ENCODE measurements at regions not wholly inside any gene's neighbourhood (a gene's known extent, or its start where the extent isn't known, plus 50 kb on each side); places are given as distances from the start of the nearest gene placed in this dataset.

GRCh38 chr16:49910541-49911071 is 54.7 kb upstream of the ZNF423 start:
- ChIA-PET CTCF (interaction anchor here (1.5 to 3.9 kb wide), 2 partner anchors 11 kb away, joined by 4 to 20 read pairs; no protein-coding TSS in a partner anchor), POLR2A (no interaction called here)
- no peaks in the 10 kb centered on the region for H3K36me3 ChIP-seq (ENCODE audit: control insufficient read depth in 4 of 4, insufficient read depth in 4 of 4, low read length in 3 of 4)
- peaks cover 0 to 6% (median 0%) of the 10 kb centered on the region in 5 experiments for H3K9me3 ChIP-seq (ENCODE audit: control extremely low read depth in 1 of 5, control insufficient read depth in 4 of 5, insufficient read depth in 2 of 5, low read depth in 1 of 5, low read length in 4 of 5)
- no peaks in the 10 kb centered on the region for H3K4me1 ChIP-seq (ENCODE audit: control extremely low read depth in 1 of 4, control insufficient read depth in 4 of 4, insufficient read depth in 4 of 4, low read length in 3 of 4)
- DNase-seq, result no peak
- no peak overlapping the region for H3K4me3 ChIP-seq (ENCODE audit: control insufficient read depth in 1 of 7, extremely low read depth in 1 of 7, insufficient read depth in 4 of 7, low read depth in 2 of 7, low read length in 6 of 7)
- H3K27me3 ChIP-seq (replicated peaks in 2 of 5; ENCODE audit: control insufficient read depth in 4 of 5, insufficient read depth in 5 of 5, low read length in 4 of 5), result no peaks in the 10 kb centered on the region
- no peak overlapping the region for H3K27ac ChIP-seq (ENCODE audit: insufficient read depth in 1 of 2, low read depth in 1 of 2, low read length in 2 of 2, poor library complexity in 1 of 2, severe bottlenecking in 2 of 2)
- WGBS (ENCODE audit: insufficient coverage), result 97% methylated on average over 7 of the region's 14 CpGs

- POLR2A ChIA-PET, result no interaction called here
- no CpG with 5 or more reads among the region's 2 CpGs for WGBS (ENCODE audit: insufficient coverage)
- CTCF ChIA-PET, result interaction anchor here (1.5 to 3.9 kb wide), 2 partner anchors 10 to 12 kb away, joined by 4 to 20 read pairs; no protein-coding TSS in a partner anchor
Measured at GRCh38 chr16:49911430-49911829, 55.5 kb upstream of the ZNF423 start.

GRCh38 chr16:49912721-49913120 is 56.8 kb upstream of the ZNF423 start:
- Histone ChIP-seq H3K27me3 (replicated peaks in 2 of 5; ENCODE audit: control insufficient read depth in 4 of 5, insufficient read depth in 5 of 5, low read length in 4 of 5) (no peaks in the 10 kb centered on the region), H3K4me1 (ENCODE audit: control extremely low read depth in 1 of 4, control insufficient read depth in 4 of 4, insufficient read depth in 4 of 4, low read length in 3 of 4) (no peaks in the 10 kb centered on the region), H3K27ac (ENCODE audit: insufficient read depth in 1 of 2, low read depth in 1 of 2, low read length in 2 of 2, poor library complexity in 1 of 2, severe bottlenecking in 2 of 2) (no peak overlapping the region), H3K4me3 (ENCODE audit: control insufficient read depth in 1 of 7, extremely low read depth in 1 of 7, insufficient read depth in 4 of 7, low read depth in 2 of 7, low read length in 6 of 7) (no peak overlapping the region), H3K9me3 (ENCODE audit: control extremely low read depth in 1 of 5, control insufficient read depth in 4 of 5, insufficient read depth in 2 of 5, low read depth in 1 of 5, low read length in 4 of 5) (peaks cover 0 to 6% (median 0%) of the 10 kb centered on the region in 5 experiments), H3K36me3 (ENCODE audit: control insufficient read depth in 4 of 4, insufficient read depth in 4 of 4, low read length in 3 of 4) (no peaks in the 10 kb centered on the region)
- POLR2A ChIA-PET, result no interaction called here
- DNase-seq, result no peak
- CTCF ChIA-PET, result interaction anchor here (0.6 to 3.9 kb wide), 3 partner anchors 9 to 325 kb away, joined by 3 to 20 read pairs (median 3); no protein-coding TSS in a partner anchor
- WGBS (ENCODE audit: insufficient coverage), result 80% methylated on average over 1 of the region's 4 CpGs

More at GRCh38 chr16:49911430-49911829, 55.5 kb upstream of the ZNF423 start:
- Histone ChIP-seq H3K4me1 (ENCODE audit: control extremely low read depth in 1 of 4, control insufficient read depth in 4 of 4, insufficient read depth in 4 of 4, low read length in 3 of 4) (no peaks in the 10 kb centered on the region), H3K36me3 (ENCODE audit: control insufficient read depth in 4 of 4, insufficient read depth in 4 of 4, low read length in 3 of 4) (no peaks in the 10 kb centered on the region), H3K9me3 (ENCODE audit: control extremely low read depth in 1 of 5, control insufficient read depth in 4 of 5, insufficient read depth in 2 of 5, low read depth in 1 of 5, low read length in 4 of 5) (peaks cover 0 to 6% (median 0%) of the 10 kb centered on the region in 5 experiments), H3K4me3 (ENCODE audit: control insufficient read depth in 1 of 7, extremely low read depth in 1 of 7, insufficient read depth in 4 of 7, low read depth in 2 of 7, low read length in 6 of 7) (no peak overlapping the region), H3K27me3 (replicated peaks in 2 of 5; ENCODE audit: control insufficient read depth in 4 of 5, insufficient read depth in 5 of 5, low read length in 4 of 5) (no peaks in the 10 kb centered on the region), H3K27ac (ENCODE audit: insufficient read depth in 1 of 2, low read depth in 1 of 2, low read length in 2 of 2, poor library complexity in 1 of 2, severe bottlenecking in 2 of 2) (no peak overlapping the region)
- DNase-seq, result no peak

GRCh38 chr16:49913720-49914119 is 57.8 kb upstream of the ZNF423 start:
- no peak for DNase-seq
- Histone ChIP-seq H3K27me3 (replicated peaks in 2 of 5; ENCODE audit: control insufficient read depth in 4 of 5, insufficient read depth in 5 of 5, low read length in 4 of 5) (no peaks in the 10 kb centered on the region), H3K9me3 (ENCODE audit: control extremely low read depth in 1 of 5, control insufficient read depth in 4 of 5, insufficient read depth in 2 of 5, low read depth in 1 of 5, low read length in 4 of 5) (peaks cover 0 to 6% (median 0%) of the 10 kb centered on the region in 5 experiments), H3K4me1 (ENCODE audit: control extremely low read depth in 1 of 4, control insufficient read depth in 4 of 4, insufficient read depth in 4 of 4, low read length in 3 of 4) (no peaks in the 10 kb centered on the region), H3K4me3 (ENCODE audit: control insufficient read depth in 1 of 7, extremely low read depth in 1 of 7, insufficient read depth in 4 of 7, low read depth in 2 of 7, low read length in 6 of 7) (no peak overlapping the region), H3K36me3 (ENCODE audit: control insufficient read depth in 4 of 4, insufficient read depth in 4 of 4, low read length in 3 of 4) (no peaks in the 10 kb centered on the region), H3K27ac (ENCODE audit: insufficient read depth in 1 of 2, low read depth in 1 of 2, low read length in 2 of 2, poor library complexity in 1 of 2, severe bottlenecking in 2 of 2) (no peak overlapping the region)
- WGBS (ENCODE audit: insufficient coverage), result 94% methylated on average over 4 of the region's 6 CpGs
- ChIA-PET POLR2A (no interaction called here), CTCF (interaction anchor here (1.0 to 3.9 kb wide), 2 partner anchors 8 to 14 kb away, joined by 3 to 20 read pairs; no protein-coding TSS in a partner anchor)

- no peaks in the 10 kb centered on the region for H3K36me3 ChIP-seq (ENCODE audit: control insufficient read depth in 4 of 4, insufficient read depth in 4 of 4, low read length in 3 of 4)
- H3K27me3 ChIP-seq (replicated peaks in 2 of 5; ENCODE audit: control insufficient read depth in 4 of 5, insufficient read depth in 5 of 5, low read length in 4 of 5), result no peaks in the 10 kb centered on the region
- no peak overlapping the region for H3K27ac ChIP-seq (ENCODE audit: insufficient read depth in 1 of 2, low read depth in 1 of 2, low read length in 2 of 2, poor library complexity in 1 of 2, severe bottlenecking in 2 of 2)
- 43% methylated on average over 2 of the region's 5 CpGs for WGBS (ENCODE audit: insufficient coverage)
- DNase-seq, result peak in 2 of 3 donors; percentile 20 to 33
- ChIA-PET CTCF (interaction anchor here (1.4 to 1.7 kb wide), 2 partner anchors 10 to 38 kb away, joined by 4 to 5 read pairs; no protein-coding TSS in a partner anchor), POLR2A (no interaction called here)
- H3K4me3 ChIP-seq (ENCODE audit: control insufficient read depth in 1 of 7, extremely low read depth in 1 of 7, insufficient read depth in 4 of 7, low read depth in 2 of 7, low read length in 6 of 7), result no peak overlapping the region
- H3K9me3 ChIP-seq (ENCODE audit: control extremely low read depth in 1 of 5, control insufficient read depth in 4 of 5, insufficient read depth in 2 of 5, low read depth in 1 of 5, low read length in 4 of 5), result peaks cover 0 to 6% (median 0%) of the 10 kb centered on the region in 5 experiments
- H3K4me1 ChIP-seq (ENCODE audit: control extremely low read depth in 1 of 4, control insufficient read depth in 4 of 4, insufficient read depth in 4 of 4, low read length in 3 of 4), result no peaks in the 10 kb centered on the region
Measured at GRCh38 chr16:49914657-49915056, 58.7 kb upstream of the ZNF423 start.

GRCh38 chr16:49918257-49918656 is 62.3 kb upstream of the ZNF423 start:
- Histone ChIP-seq H3K27me3 (replicated peaks in 2 of 5; ENCODE audit: control insufficient read depth in 4 of 5, insufficient read depth in 5 of 5, low read length in 4 of 5) (no peaks in the 10 kb centered on the region), H3K4me3 (ENCODE audit: control insufficient read depth in 1 of 7, extremely low read depth in 1 of 7, insufficient read depth in 4 of 7, low read depth in 2 of 7, low read length in 6 of 7) (no peak overlapping the region), H3K36me3 (ENCODE audit: control insufficient read depth in 4 of 4, insufficient read depth in 4 of 4, low read length in 3 of 4) (no peaks in the 10 kb centered on the region), H3K4me1 (ENCODE audit: control extremely low read depth in 1 of 4, control insufficient read depth in 4 of 4, insufficient read depth in 4 of 4, low read length in 3 of 4) (peaks cover 0 to 3% (median under 1%) of the 10 kb centered on the region in 4 experiments), H3K27ac (ENCODE audit: insufficient read depth in 1 of 2, low read depth in 1 of 2, low read length in 2 of 2, poor library complexity in 1 of 2, severe bottlenecking in 2 of 2) (no peak overlapping the region), H3K9me3 (ENCODE audit: control extremely low read depth in 1 of 5, control insufficient read depth in 4 of 5, insufficient read depth in 2 of 5, low read depth in 1 of 5, low read length in 4 of 5) (no peaks in the 10 kb centered on the region)
- CTCF ChIA-PET, result interaction anchor here (1.0 to 1.6 kb wide), 3 partner anchors 18 to 511 kb away, joined by 3 to 6 read pairs (median 3); no protein-coding TSS in a partner anchor
- 92% methylated on average over 5 of the region's 8 CpGs for WGBS (ENCODE audit: insufficient coverage)
- DNase-seq, result no peak
- POLR2A ChIA-PET, result no interaction called here

- WGBS (ENCODE audit: insufficient coverage), result 82% methylated on average over 3 of the region's 3 CpGs
- no peaks in the 10 kb centered on the region for H3K9me3 ChIP-seq (ENCODE audit: control extremely low read depth in 1 of 5, control insufficient read depth in 4 of 5, insufficient read depth in 2 of 5, low read depth in 1 of 5, low read length in 4 of 5)
- H3K36me3 ChIP-seq (ENCODE audit: control insufficient read depth in 4 of 4, insufficient read depth in 4 of 4, low read length in 3 of 4), result no peaks in the 10 kb centered on the region
- no peak for DNase-seq
- ChIA-PET POLR2A (no interaction called here), CTCF (interaction anchor here (0.8 to 1.2 kb wide), 2 partner anchors 508 to 511 kb away, joined by 3 to 4 read pairs; no protein-coding TSS in a partner anchor)
- H3K27me3 ChIP-seq (replicated peaks in 2 of 5; ENCODE audit: control insufficient read depth in 4 of 5, insufficient read depth in 5 of 5, low read length in 4 of 5), result no peaks in the 10 kb centered on the region
- H3K4me3 ChIP-seq (ENCODE audit: control insufficient read depth in 1 of 7, extremely low read depth in 1 of 7, insufficient read depth in 4 of 7, low read depth in 2 of 7, low read length in 6 of 7), result no peak overlapping the region
- H3K4me1 ChIP-seq (ENCODE audit: control extremely low read depth in 1 of 4, control insufficient read depth in 4 of 4, insufficient read depth in 4 of 4, low read length in 3 of 4), result peaks cover 0 to 3% (median under 1%) of the 10 kb centered on the region in 4 experiments
- H3K27ac ChIP-seq (ENCODE audit: insufficient read depth in 1 of 2, low read depth in 1 of 2, low read length in 2 of 2, poor library complexity in 1 of 2, severe bottlenecking in 2 of 2), result no peak overlapping the region
Measured at GRCh38 chr16:49919327-49919726, 63.4 kb upstream of the ZNF423 start.

Data from common myeloid progenitor, CD34-positive (primary cell).